Posterior cingulate gyrus (tissue), 11 donors: ENCODE measurements at regions not wholly inside any gene's neighbourhood (a gene's known extent, or its start where the extent isn't known, plus 50 kb on each side); places are given as distances from the start of the nearest gene placed in this dataset.

Source experiments
- DNase-seq, 10 donors: peaks; one replicate each; pipeline versions ENCODE4 v3.0.0 to v3.0.0-alpha.2; 2020 to 2021; ENCODE audit warnings: mixed read lengths in 3 of 10
- intact Hi-C: fragments of 100-400 bp; cut with DNase I; formaldehyde crosslinking; loops from one replicate; pipeline ENCODE4 v1.15.1; 2023

- intact Hi-C loops = no loop called here
Measured at GRCh38 chr12:107393043-107393717, 292.4 kb upstream of the PWP1 start.

GRCh38 chr12:107394693-107395092, 290.9 kb upstream of the PWP1 start:
- intact Hi-C loops = no loop called here
- no peak for DNase-seq

More at GRCh38 chr12:107393043-107393717, 292.4 kb upstream of the PWP1 start:
- DNase-seq = peak in 1 of 10 donors; percentile 45

GRCh38 chr12:107395817-107396216, 289.8 kb upstream of the PWP1 start:
- DNase-seq = no peak
- intact Hi-C loops = no loop called here

GRCh38 chr12:107396991-107397390, 288.6 kb upstream of the PWP1 start:
- no peak for DNase-seq
- intact Hi-C loops = no loop called here

- DNase-seq = no peak
- intact Hi-C loops = no loop called here
Measured at GRCh38 chr12:107397890-107398500, 287.6 kb upstream of the PWP1 start.

GRCh38 chr12:107399046-107399445, 286.6 kb upstream of the PWP1 start:
- no peak for DNase-seq

GRCh38 chr12:107400686-107401447, 284.7 kb upstream of the PWP1 start:
- intact Hi-C loops = loop anchor here (5.0 kb wide), 1 partner anchor 269 kb away; no protein-coding TSS in a partner anchor
- peak in 2 of 10 donors; percentile 13 to 18 for DNase-seq

More at GRCh38 chr12:107399046-107399445, 286.6 kb upstream of the PWP1 start:
- intact Hi-C loops = no loop called here

- peak in 6 of 10 donors; percentile 21 to 84 (median 29) for DNase-seq
- intact Hi-C loops = loop anchor here (5.0 kb wide), 1 partner anchor 270 kb away; no protein-coding TSS in a partner anchor
Measured at GRCh38 chr12:107402041-107403022, 283.3 kb upstream of the PWP1 start.

GRCh38 chr12:107404981-107405380, 280.6 kb upstream of the PWP1 start:
- intact Hi-C loops = loop anchor here (5.0 kb wide), 1 partner anchor 273 kb away; no protein-coding TSS in a partner anchor
- DNase-seq = no peak

GRCh38 chr12:107405436-107405835, 280.2 kb upstream of the PWP1 start:
- intact Hi-C loops = no loop called here
- peak in 8 of 10 donors; percentile 22 to 89 (median 45) for DNase-seq

GRCh38 chr12:107406932-107407331, 278.7 kb upstream of the PWP1 start:
- intact Hi-C loops = no loop called here
- DNase-seq = no peak

- intact Hi-C loops = no loop called here
- DNase-seq = peak in 1 of 10 donors; percentile 38
Measured at GRCh38 chr12:107411792-107412535, 273.6 kb upstream of the PWP1 start.

- DNase-seq = no peak
- intact Hi-C loops = no loop called here
Measured at GRCh38 chr12:107415071-107415470, 270.5 kb upstream of the PWP1 start.

GRCh38 chr12:107415834-107416233, 269.8 kb upstream of the PWP1 start:
- peak in 1 of 10 donors; percentile 49 for DNase-seq
- intact Hi-C loops = no loop called here

- DNase-seq = peak in 1 of 10 donors; percentile 61
- intact Hi-C loops = no loop called here
Measured at GRCh38 chr12:107417004-107417403, 268.6 kb upstream of the PWP1 start.

- intact Hi-C loops = no loop called here
- DNase-seq = peak in 1 of 10 donors; percentile 54
Measured at GRCh38 chr12:107418981-107419380, 266.6 kb upstream of the PWP1 start.

GRCh38 chr12:107423531-107423930, 262.1 kb upstream of the PWP1 start:
- intact Hi-C loops = no loop called here
- no peak for DNase-seq

GRCh38 chr12:107429006-107429705, 256.4 kb upstream of the PWP1 start:
- DNase-seq = no peak
- intact Hi-C loops = no loop called here

GRCh38 chr12:107431942-107432341, 253.7 kb upstream of the PWP1 start:
- DNase-seq = no peak
- intact Hi-C loops = no loop called here
